Right lobe of liver (tissue), 6 donors: ENCODE measurements at regions not wholly inside any gene's neighbourhood (a gene's known extent, or its start where the extent isn't known, plus 50 kb on each side); places are given as distances from the start of the nearest gene placed in this dataset.
A peak's percentile ranks its signal among the peaks of the same experiment; 100 is the strongest.

Experiments used
- ATAC-seq, 4 donors: fragments of 200-7000 bp; cut with Tn5 transposase; one replicate each; pipeline ENCODE4 v1.9.1; 2020; ENCODE audit warnings: mild to moderate bottlenecking in 4 of 4, moderate library complexity in 4 of 4
- DNase-seq, 3 donors: peaks; one replicate each; pipeline ENCODE4 v3.0.0-alpha.2; 2020
- H3K27ac ChIP-seq, 3 donors: fragments of 200-600 bp; one replicate each; pipeline ENCODE4 v1.8.0; 2022
- H3K27me3 ChIP-seq, 2 donors: fragments of 200-600 bp; one replicate each; pipeline ENCODE4 v1.8.0; 2022
- H3K36me3 ChIP-seq, 4 donors: fragments of 200-600 bp; sonication (generic) in 1 of 4; one replicate each; pipeline versions ENCODE4 v1.5.1 to v1.8.0; 2017 to 2022; ENCODE audit warnings: control low read depth in 1 of 4
- H3K4me1 ChIP-seq, 4 donors: fragments of 200-600 bp; sonication (generic) in 1 of 4; one replicate each; pipeline versions ENCODE4 v1.5.1 to v1.8.0; 2017 to 2022; ENCODE audit warnings: control low read depth in 1 of 4
- H3K4me3 ChIP-seq, 3 donors: fragments of 200-600 bp; one replicate each; pipeline ENCODE4 v1.8.0; 2022
- H3K9me3 ChIP-seq, 4 donors: fragments of 200-600 bp; sonication (generic) in 1 of 4; one replicate each; pipeline versions ENCODE4 v1.5.1 to v1.8.0; 2017 to 2022; ENCODE audit warnings: control low read depth in 1 of 4
- CTCF ChIP-seq, 4 donors: fragments of 200-600 bp in 3 of 4; fragments of 450-650 bp in 1 of 4; IDR thresholded peaks; one replicate each; pipeline versions ENCODE4 v1.5.1 to v1.8.0; 2016 to 2022; ENCODE audit warnings: antibody characterized with exemption in 4 of 4, mild to moderate bottlenecking in 2 of 4
- POLR2A ChIP-seq: fragments of 450-650 bp; IDR thresholded peaks from one replicate; pipeline ENCODE4 v1.6.1; 2017; ENCODE audit warnings: antibody characterized with exemption, mild to moderate bottlenecking
- WGBS: methylation state at CpG from one replicate; pipeline ENCODE4 v1.1.6; 2018; ENCODE audit warnings: low coverage, low lambda C conversion rate; ENCODE audit not compliant: insufficient coverage; ENCODE audit errors: missing lambda C conversion rate; 5-methylcytosine and 5-hydroxymethylcytosine counted together
- intact Hi-C, 2 donors: fragments of 100-400 bp; cut with DNase I; formaldehyde crosslinking; loops; one replicate each; pipeline versions ENCODE4 v1.11.2 to v1.14.1; 2022
- donor health status: DM: no; HTN: yes; CAD: no.
- donor health status: DM: no; HTN: no; CAD: no.
- donor health status: DM: no; HTN: no; CAD: no.
- donor health status: DM: no; HTN: yes; CAD: no.
- donor health status: DM: no; HTN: yes; CAD: no.

GRCh38 chr5:82599692-82600091 is 321.5 kb upstream of the RPS23 start:
- Histone ChIP-seq H3K9me3 (no peaks in the 10 kb centered on the region), H3K4me1 (no peaks in the 10 kb centered on the region), H3K36me3 (no peaks in the 10 kb centered on the region), H3K27me3 (no peaks in the 10 kb centered on the region), H3K27ac (no peak overlapping the region), H3K4me3 (no peak overlapping the region)
- intact Hi-C loops: no loop called here
- DNase-seq (no peak), ATAC-seq (no peak)
- WGBS: 67% methylated on average over 1 of the region's 1 CpG
- TF ChIP-seq POLR2A (no peak), CTCF (IDR thresholded peaks at IDR 0.05) (no peak)

DNA sequence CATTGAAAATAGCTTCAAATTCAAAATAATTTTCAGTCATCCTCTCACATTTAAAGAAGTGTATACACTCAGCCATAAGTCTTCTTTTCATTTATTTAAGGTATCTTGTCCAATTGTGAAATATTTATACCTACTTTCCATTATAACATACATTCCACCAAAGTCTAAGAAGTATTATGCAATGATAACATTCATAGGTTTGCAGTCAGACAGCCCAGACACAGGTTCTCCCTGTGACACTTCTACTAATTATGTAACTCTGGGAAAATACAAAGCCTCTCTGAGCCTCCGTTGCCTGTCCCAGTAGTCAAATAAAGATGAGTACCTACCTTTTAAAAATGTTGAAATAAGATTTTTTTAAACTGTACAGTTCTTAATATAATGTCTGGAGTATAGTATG is 320.9 kb upstream of the RPS23 start:
- no peak for TF ChIP-seq POLR2A
- no peak for TF ChIP-seq CTCF (IDR thresholded peaks at IDR 0.05)
- ATAC-seq (peak in 2 of 4 donors; percentile 48 to 59), DNase-seq (no peak)
- 42% methylated on average over 1 of the region's 1 CpG for WGBS
- no peak overlapping the region for H3K4me3 ChIP-seq
- H3K9me3 ChIP-seq: no peaks in the 10 kb centered on the region
- no peak overlapping the region for H3K27ac ChIP-seq
- no peaks in the 10 kb centered on the region for H3K36me3 ChIP-seq
- peaks cover 0 to 5% (median 2%) of the 10 kb centered on the region in 4 donors for H3K4me1 ChIP-seq
- H3K27me3 ChIP-seq: no peaks in the 10 kb centered on the region
- intact Hi-C loops: no loop called here

- H3K36me3 ChIP-seq: no peaks in the 10 kb centered on the region
- peaks cover 0 to 8% (median 2%) of the 10 kb centered on the region in 4 donors for H3K4me1 ChIP-seq
- TF ChIP-seq CTCF (IDR thresholded peaks at IDR 0.05): peak in 2 of 4 donors; percentile 18 to 24
- no peak for TF ChIP-seq POLR2A
- no peaks in the 10 kb centered on the region for H3K27me3 ChIP-seq
- H3K9me3 ChIP-seq: no peaks in the 10 kb centered on the region
- no peak for ATAC-seq
- DNase-seq: no peak
- intact Hi-C loops: no loop called here
- no peak overlapping the region for H3K4me3 ChIP-seq
- no peak overlapping the region for H3K27ac ChIP-seq
Measured at GRCh38 chr5:82597437-82597836, 319.3 kb upstream of the RPS23 start.

DNA sequence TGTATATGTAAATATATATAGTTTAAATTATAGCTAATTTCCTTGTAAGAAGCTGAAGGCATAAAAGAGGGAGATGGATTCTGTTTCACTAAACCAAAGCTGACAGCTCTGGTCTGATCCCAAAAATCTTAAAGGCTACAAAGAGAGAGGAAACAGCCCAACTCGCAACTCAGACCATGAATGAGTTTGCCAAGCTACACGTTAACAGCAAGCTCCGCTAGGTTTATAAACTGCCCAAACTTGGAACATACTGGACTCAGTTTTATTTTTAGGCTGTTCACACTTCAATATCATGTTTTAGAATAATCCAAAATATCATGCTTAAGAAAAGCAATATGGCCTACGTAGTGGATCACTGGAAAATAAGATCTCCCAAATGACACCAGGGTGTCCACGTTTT is 318.3 kb upstream of the RPS23 start:
- intact Hi-C loops: no loop called here

More for the DNA sequence above, 318.3 kb upstream of the RPS23 start:
- WGBS: 84% methylated on average over 5 of the region's 5 CpGs
- no peak for ATAC-seq
- TF ChIP-seq POLR2A (no peak), CTCF (IDR thresholded peaks at IDR 0.05) (no peak)
- no peaks in the 10 kb centered on the region for H3K36me3 ChIP-seq
- DNase-seq: no peak
- H3K27ac ChIP-seq: no peak overlapping the region
- H3K4me1 ChIP-seq: peaks cover 0 to 8% (median 2%) of the 10 kb centered on the region in 4 donors
- no peaks in the 10 kb centered on the region for H3K27me3 ChIP-seq
- H3K9me3 ChIP-seq: no peaks in the 10 kb centered on the region
- no peak overlapping the region for H3K4me3 ChIP-seq
